NT2/D1 (cell line): ENCODE measurements at regions not wholly inside any gene's neighbourhood (a gene's known extent, or its start where the extent isn't known, plus 50 kb on each side); places are given as distances from the start of the nearest gene placed in this dataset.

ENCODE experiments used
- SUZ12 ChIP-seq: IDR thresholded peaks from 2 replicates; pipeline ENCODE4 v1.6.1; 2011; ENCODE audit not compliant: insufficient read length, insufficient read depth; ENCODE audit errors: extremely low read depth
- YY1 ChIP-seq: IDR thresholded peaks from 2 replicates; pipeline ENCODE4 v1.6.1; 2011; ENCODE audit not compliant: insufficient read length, insufficient read depth
- ZNF274 ChIP-seq: IDR thresholded peaks from 2 replicates; pipeline ENCODE4 v1.6.1; 2011; ENCODE audit warnings: mild to moderate bottlenecking, low read depth, low read length

DNA sequence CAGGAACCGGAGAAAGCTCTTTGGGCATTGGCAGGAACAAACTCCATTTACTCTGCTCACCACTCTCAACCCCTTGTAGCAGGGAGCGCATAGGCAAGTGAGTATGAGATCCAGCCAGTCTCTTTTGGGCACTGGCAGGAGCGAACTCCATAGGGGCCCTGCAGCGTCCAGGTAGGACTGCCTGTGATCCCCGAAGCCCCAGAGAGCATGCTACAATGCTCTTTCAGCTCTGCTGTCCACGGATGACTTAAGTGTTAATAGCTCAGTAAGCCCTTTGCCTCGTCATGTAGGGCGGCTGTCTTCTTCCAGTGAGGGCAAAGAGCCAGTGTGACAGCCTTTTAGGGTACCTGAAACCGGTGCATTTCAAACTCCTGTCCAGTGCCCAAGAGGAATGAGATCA, 1525.6 kb upstream of the RAG2 start:
- TF ChIP-seq YY1 (no peak), ZNF274 (no peak), SUZ12 (no peak)
